ENCODE measurements at regions not wholly inside any gene's neighbourhood (a gene's known extent, or its start where the extent isn't known, plus 50 kb on each side); places are given as distances from the start of the nearest gene placed in this dataset.

GRCh38 chr4:60790608-60791007, 409.5 kb upstream of the ADGRL3 start:
- TF ChIP-seq GATA2 (IDR thresholded peaks at IDR 0.05; ENCODE audit: low read depth, low read length), result no peak

- no peak for TF ChIP-seq GATA3 (IDR thresholded peaks at IDR 0.05; ENCODE audit: low read depth, low read length)
- no peak for TF ChIP-seq GATA2 (IDR thresholded peaks at IDR 0.05; ENCODE audit: low read depth, low read length)
These were observed 405.8 kb upstream of the ADGRL3 start for GRCh38 chr4:60794372-60794771.

GRCh38 chr4:60799214-60799613, 400.9 kb upstream of the ADGRL3 start:
- TF ChIP-seq GATA3 (IDR thresholded peaks at IDR 0.05; ENCODE audit: low read depth, low read length), result no peak
- TF ChIP-seq GATA2 (IDR thresholded peaks at IDR 0.05; ENCODE audit: low read depth, low read length), result no peak

GRCh38 chr4:60800701-60801100, 399.4 kb upstream of the ADGRL3 start:
- TF ChIP-seq GATA2 (IDR thresholded peaks at IDR 0.05; ENCODE audit: low read depth, low read length) (no peak), GATA3 (IDR thresholded peaks at IDR 0.05; ENCODE audit: low read depth, low read length) (no peak)

- no peak for TF ChIP-seq GATA3 (IDR thresholded peaks at IDR 0.05; ENCODE audit: low read depth, low read length)
- no peak for TF ChIP-seq GATA2 (IDR thresholded peaks at IDR 0.05; ENCODE audit: low read depth, low read length)
These were observed 394.4 kb upstream of the ADGRL3 start for GRCh38 chr4:60805500-60806313.

- no peak for TF ChIP-seq GATA3 (IDR thresholded peaks at IDR 0.05; ENCODE audit: low read depth, low read length)
These were observed 391.2 kb upstream of the ADGRL3 start for GRCh38 chr4:60808726-60809485.

GRCh38 chr4:60809486-60809800, 390.7 kb upstream of the ADGRL3 start:
- no peak for TF ChIP-seq GATA3 (IDR thresholded peaks at IDR 0.05; ENCODE audit: low read depth, low read length)
- TF ChIP-seq GATA2 (IDR thresholded peaks at IDR 0.05; ENCODE audit: low read depth, low read length), result no peak

- TF ChIP-seq GATA3 (IDR thresholded peaks at IDR 0.05; ENCODE audit: low read depth, low read length) (no peak), GATA2 (IDR thresholded peaks at IDR 0.05; ENCODE audit: low read depth, low read length) (no peak)
These were observed 387.3 kb upstream of the ADGRL3 start for GRCh38 chr4:60812811-60813210.

- TF ChIP-seq GATA3 (IDR thresholded peaks at IDR 0.05; ENCODE audit: low read depth, low read length), result no peak
- TF ChIP-seq GATA2 (IDR thresholded peaks at IDR 0.05; ENCODE audit: low read depth, low read length), result no peak
These were observed 385.6 kb upstream of the ADGRL3 start for GRCh38 chr4:60814549-60814948.

- TF ChIP-seq GATA2 (IDR thresholded peaks at IDR 0.05; ENCODE audit: low read depth, low read length) (no peak), GATA3 (IDR thresholded peaks at IDR 0.05; ENCODE audit: low read depth, low read length) (no peak)
These were observed 382.5 kb upstream of the ADGRL3 start for GRCh38 chr4:60817609-60818008.

GRCh38 chr4:60822986-60823385, 377.1 kb upstream of the ADGRL3 start:
- no peak for TF ChIP-seq GATA2 (IDR thresholded peaks at IDR 0.05; ENCODE audit: low read depth, low read length)
- no peak for TF ChIP-seq GATA3 (IDR thresholded peaks at IDR 0.05; ENCODE audit: low read depth, low read length)

GRCh38 chr4:60840020-60840419, 360.1 kb upstream of the ADGRL3 start:
- TF ChIP-seq GATA3 (IDR thresholded peaks at IDR 0.05; ENCODE audit: low read depth, low read length) (no peak), GATA2 (IDR thresholded peaks at IDR 0.05; ENCODE audit: low read depth, low read length) (no peak)

GRCh38 chr4:60846678-60847077, 353.4 kb upstream of the ADGRL3 start:
- TF ChIP-seq GATA2 (IDR thresholded peaks at IDR 0.05; ENCODE audit: low read depth, low read length), result no peak
- TF ChIP-seq GATA3 (IDR thresholded peaks at IDR 0.05; ENCODE audit: low read depth, low read length), result no peak

- TF ChIP-seq GATA3 (IDR thresholded peaks at IDR 0.05; ENCODE audit: low read depth, low read length) (no peak), GATA2 (IDR thresholded peaks at IDR 0.05; ENCODE audit: low read depth, low read length) (no peak)
These were observed 352.5 kb upstream of the ADGRL3 start for GRCh38 chr4:60847614-60848013.

GRCh38 chr4:60857130-60857753, 342.9 kb upstream of the ADGRL3 start:
- TF ChIP-seq GATA2 (IDR thresholded peaks at IDR 0.05; ENCODE audit: low read depth, low read length) (no peak), GATA3 (IDR thresholded peaks at IDR 0.05; ENCODE audit: low read depth, low read length) (no peak)
